ACC112 (cell line): ENCODE measurements at regions not wholly inside any gene's neighbourhood (a gene's known extent, or its start where the extent isn't known, plus 50 kb on each side); places are given as distances from the start of the nearest gene placed in this dataset.
"Not testable (repeated sequence)": the region's sequence is repeated elsewhere in the genome, so short reads cannot be mapped to it uniquely, and the experiment has no call there.

ENCODE experiments used
- H2AFZ ChIP-seq: fragments of 200-600 bp; sonication (generic); one replicate; pipeline ENCODE4 v1.6.0; 2017; ENCODE audit warnings: antibody characterized with exemption, low read length; ENCODE audit not compliant: unreplicated experiment
- H3K27ac ChIP-seq: fragments of 200-600 bp; sonication (generic); 2 replicates; pipeline ENCODE4 v1.5.1; 2014; ENCODE audit warnings: low read depth, mild to moderate bottlenecking, antibody characterized with exemption, low read length, moderate library complexity
- H3K27me3 ChIP-seq: fragments of 200-600 bp; sonication (generic); 2 replicates; pipeline ENCODE4 v1.6.1; 2014; ENCODE audit warnings: mild to moderate bottlenecking, antibody characterized with exemption, low read length, moderate library complexity, mixed read lengths; ENCODE audit not compliant: insufficient read depth
- H3K36me3 ChIP-seq: fragments of 200-600 bp; sonication (generic); 2 replicates; pipeline ENCODE4 v1.6.1; 2016; ENCODE audit warnings: mild to moderate bottlenecking, antibody characterized with exemption, low read length, moderate library complexity, mixed read lengths; ENCODE audit not compliant: insufficient read depth
- H3K4me1 ChIP-seq: fragments of 200-600 bp; sonication (generic); one replicate; pipeline ENCODE4 v1.6.1; 2016; ENCODE audit warnings: low read length, mixed read lengths; ENCODE audit not compliant: insufficient read depth, unreplicated experiment, control insufficient read depth
- H3K4me3 ChIP-seq: fragments of 200-600 bp; sonication (generic); 2 replicates; pipeline ENCODE4 v1.5.1; 2014; ENCODE audit warnings: mild to moderate bottlenecking, low read depth, low read length
- H3K79me2 ChIP-seq: fragments of 200-600 bp; sonication (generic); one replicate; pipeline ENCODE4 v1.6.0; 2016; ENCODE audit warnings: low read length; ENCODE audit not compliant: control insufficient read depth, unreplicated experiment, insufficient read depth

DNA sequence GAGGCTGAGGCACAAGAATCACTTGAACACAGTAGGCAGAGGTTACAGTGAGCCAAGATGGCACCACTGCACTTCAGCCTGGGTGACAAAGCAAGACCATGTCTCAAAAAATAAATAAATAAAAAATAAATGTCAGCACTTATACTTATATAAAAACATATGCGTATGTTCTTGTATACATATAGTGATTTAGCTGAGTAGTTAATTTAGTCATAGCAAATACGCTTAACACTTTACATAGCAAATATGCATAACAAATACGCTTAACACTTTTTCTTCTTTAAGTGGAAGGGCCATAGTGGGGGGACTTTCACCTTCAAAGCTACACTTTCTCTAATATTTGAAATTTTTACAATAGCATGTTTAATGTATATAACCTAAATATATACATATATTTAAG, 64.0 kb upstream of the CAPRIN1 start:
- no peak overlapping the region for H2AFZ ChIP-seq
- no peaks in the 10 kb centered on the region for H3K79me2 ChIP-seq
- H3K4me3 ChIP-seq: no peak overlapping the region
- no peaks in the 10 kb centered on the region for H3K27me3 ChIP-seq
- H3K27ac ChIP-seq: no peak overlapping the region
- H3K36me3 ChIP-seq: no peaks in the 10 kb centered on the region
- no peaks in the 10 kb centered on the region for H3K4me1 ChIP-seq

DNA sequence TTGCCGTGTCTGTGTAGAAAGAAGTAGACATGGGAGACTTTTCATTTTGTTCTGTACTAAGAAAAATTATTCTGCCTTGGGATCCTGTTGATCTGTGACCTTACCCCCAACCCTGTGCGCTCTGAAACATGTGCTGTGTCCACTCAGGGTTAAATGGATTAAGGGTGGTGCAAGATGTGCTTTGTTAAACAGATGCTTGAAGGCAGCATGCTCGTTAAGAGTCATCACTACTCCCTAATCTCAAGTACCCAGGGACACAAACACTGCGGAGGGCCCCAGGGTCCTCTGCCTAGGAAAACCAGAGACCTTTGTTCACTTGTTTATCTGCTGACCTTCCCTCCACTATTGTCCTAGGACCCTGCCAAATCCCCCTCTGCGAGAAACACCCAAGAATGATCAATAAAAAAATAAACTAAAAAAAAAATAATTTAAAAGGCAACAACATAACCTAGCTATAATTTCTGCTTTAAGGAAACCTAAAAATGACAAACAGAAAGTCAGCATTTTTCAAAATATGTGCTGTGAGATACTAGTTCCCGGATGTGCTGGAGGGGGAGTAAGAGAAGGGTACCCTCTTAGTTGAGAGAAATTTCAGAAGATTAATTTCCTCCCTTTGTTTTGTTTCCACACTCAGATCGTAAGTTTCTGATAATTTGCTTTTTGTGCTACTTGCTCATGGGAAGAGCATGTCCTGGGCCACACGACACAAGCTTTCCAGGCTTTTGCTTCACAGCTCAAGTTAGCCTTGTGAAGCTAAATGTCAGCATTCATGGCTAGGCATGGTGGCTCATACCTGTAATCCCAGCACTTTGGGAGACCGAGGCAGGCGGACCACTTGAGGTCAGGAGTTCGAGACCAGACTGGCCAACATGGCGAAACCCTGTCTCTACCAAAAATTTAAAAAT, 64.7 kb upstream of the CAPRIN1 start:
- H3K4me3 ChIP-seq, H3K36me3 ChIP-seq, H3K4me1 ChIP-seq, H2AFZ ChIP-seq, H3K27me3 ChIP-seq, H3K27ac ChIP-seq, H3K79me2 ChIP-seq: not testable (repeated sequence)

- no peak overlapping the region for H2AFZ ChIP-seq
- H3K79me2 ChIP-seq: no peaks in the 10 kb centered on the region
- no peak overlapping the region for H3K4me3 ChIP-seq
- no peaks in the 10 kb centered on the region for H3K27me3 ChIP-seq
- no peak overlapping the region for H3K27ac ChIP-seq
- no peaks in the 10 kb centered on the region for H3K4me1 ChIP-seq
- no peaks in the 10 kb centered on the region for H3K36me3 ChIP-seq
Measured at GRCh38 chr11:33984682-33985389, 66.7 kb upstream of the CAPRIN1 start.

DNA sequence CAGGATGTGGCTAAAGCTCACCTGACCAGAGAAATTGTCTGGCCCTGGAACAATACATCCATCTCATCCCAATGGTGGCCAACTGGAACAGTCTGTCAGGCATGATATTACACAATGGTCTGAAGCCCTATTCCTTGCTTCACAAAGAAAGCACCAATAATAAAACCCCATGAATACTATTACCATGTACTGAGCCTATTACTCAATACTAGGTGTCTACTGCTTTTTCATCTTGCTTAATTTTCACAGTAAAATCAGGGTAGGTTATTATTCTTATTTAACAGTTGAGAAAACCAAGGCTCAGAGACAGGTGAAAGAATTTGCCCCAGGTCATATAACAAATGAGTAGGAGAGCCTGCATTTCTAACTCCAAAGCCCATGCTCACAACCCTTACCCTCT, 68.9 kb upstream of the CAPRIN1 start:
- Histone ChIP-seq H2AFZ (no peak overlapping the region), H3K4me3 (no peak overlapping the region), H3K36me3 (no peaks in the 10 kb centered on the region), H3K79me2 (no peaks in the 10 kb centered on the region), H3K27me3 (0 out of 2 replicates have a peak, but pooled peaks cover 4% of the 10 kb centered on the region), H3K4me1 (no peaks in the 10 kb centered on the region), H3K27ac (no peak overlapping the region)

DNA sequence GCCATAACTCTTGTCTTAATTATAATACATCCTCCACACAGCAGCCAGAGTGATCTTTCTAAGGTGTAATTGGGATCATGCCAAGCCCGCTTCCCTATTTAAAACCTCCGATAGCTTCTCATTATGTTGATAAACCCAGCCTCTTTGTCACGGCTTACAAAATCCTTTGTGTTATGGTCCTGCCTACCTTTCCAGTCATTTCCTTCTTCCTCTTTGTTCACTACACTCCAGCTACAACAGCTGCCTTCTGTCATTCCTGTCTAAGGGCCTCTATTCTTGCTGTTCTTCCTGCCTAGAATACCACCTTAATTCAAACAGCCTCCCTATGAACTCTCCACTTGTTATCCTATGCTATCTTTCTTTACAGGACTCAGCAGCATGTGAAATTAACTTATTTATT, 70.6 kb upstream of the CAPRIN1 start:
- Histone ChIP-seq H3K27me3 (0 out of 2 replicates have a peak, but pooled peaks cover 4% of the 10 kb centered on the region), H3K79me2 (no peaks in the 10 kb centered on the region), H3K4me3 (no peak overlapping the region), H3K27ac (no peak overlapping the region), H3K36me3 (no peaks in the 10 kb centered on the region), H3K4me1 (no peaks in the 10 kb centered on the region), H2AFZ (no peak overlapping the region)

DNA sequence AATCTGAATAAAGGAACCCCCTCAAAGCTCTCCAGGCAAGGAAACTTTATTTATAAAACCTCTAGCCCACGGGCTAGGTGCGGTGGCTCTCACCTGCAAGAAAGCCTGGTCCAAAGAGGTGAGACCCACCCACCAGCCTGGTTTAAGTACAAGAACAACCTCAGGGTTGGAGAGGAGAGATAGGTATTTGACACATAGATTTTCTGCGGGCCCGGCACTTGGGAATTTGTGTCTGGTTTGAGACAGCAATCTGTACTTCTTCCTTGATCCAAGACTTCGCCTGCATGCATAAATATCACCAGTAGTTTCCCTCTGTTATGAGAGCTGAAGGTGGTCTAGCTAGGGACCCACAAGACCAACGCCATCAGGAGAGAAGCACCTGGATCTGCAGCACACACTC, 73.2 kb upstream of the CAPRIN1 start:
- Histone ChIP-seq H3K36me3 (no peaks in the 10 kb centered on the region), H3K27me3 (0 out of 2 replicates have a peak, but pooled peaks cover 4% of the 10 kb centered on the region), H3K79me2 (no peaks in the 10 kb centered on the region), H3K4me1 (no peaks in the 10 kb centered on the region), H2AFZ (no peak overlapping the region), H3K4me3 (no peak overlapping the region), H3K27ac (no peak overlapping the region)

DNA sequence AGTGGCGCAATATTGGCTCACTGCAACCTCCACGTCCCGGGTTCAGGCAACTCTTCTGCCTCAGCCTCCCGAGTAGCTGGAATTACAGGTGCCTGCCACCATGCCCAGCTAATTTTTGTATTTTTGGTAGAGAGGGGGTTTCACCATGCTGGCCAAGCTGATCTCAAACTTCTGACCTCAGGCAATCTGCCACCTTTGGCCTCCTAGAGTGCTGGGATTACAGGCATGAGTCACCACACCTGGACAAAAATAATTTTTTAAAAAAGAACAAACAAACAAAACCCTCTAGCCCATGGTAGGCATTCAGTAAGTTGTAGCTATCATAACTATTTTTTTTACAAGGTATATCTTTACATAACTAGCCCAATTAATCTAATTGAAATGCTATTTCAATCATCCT, 73.9 kb upstream of the CAPRIN1 start:
- H3K27me3 ChIP-seq: 0 out of 2 replicates have a peak, but pooled peaks cover 4% of the 10 kb centered on the region
- H2AFZ ChIP-seq: no peak overlapping the region
- H3K36me3 ChIP-seq: no peaks in the 10 kb centered on the region
- no peak overlapping the region for H3K4me3 ChIP-seq
- no peak overlapping the region for H3K27ac ChIP-seq
- H3K4me1 ChIP-seq: no peaks in the 10 kb centered on the region
- no peaks in the 10 kb centered on the region for H3K79me2 ChIP-seq

GRCh38 chr11:33976495-33977199, 74.9 kb upstream of the CAPRIN1 start:
- no peaks in the 10 kb centered on the region for H3K36me3 ChIP-seq
- no peaks in the 10 kb centered on the region for H3K4me1 ChIP-seq
- H3K27me3 ChIP-seq: 0 out of 2 replicates have a peak, but pooled peaks cover 4% of the 10 kb centered on the region
- H3K27ac ChIP-seq: no peak overlapping the region
- no peaks in the 10 kb centered on the region for H3K79me2 ChIP-seq
- H2AFZ ChIP-seq: no peak overlapping the region
- H3K4me3 ChIP-seq: no peak overlapping the region

DNA sequence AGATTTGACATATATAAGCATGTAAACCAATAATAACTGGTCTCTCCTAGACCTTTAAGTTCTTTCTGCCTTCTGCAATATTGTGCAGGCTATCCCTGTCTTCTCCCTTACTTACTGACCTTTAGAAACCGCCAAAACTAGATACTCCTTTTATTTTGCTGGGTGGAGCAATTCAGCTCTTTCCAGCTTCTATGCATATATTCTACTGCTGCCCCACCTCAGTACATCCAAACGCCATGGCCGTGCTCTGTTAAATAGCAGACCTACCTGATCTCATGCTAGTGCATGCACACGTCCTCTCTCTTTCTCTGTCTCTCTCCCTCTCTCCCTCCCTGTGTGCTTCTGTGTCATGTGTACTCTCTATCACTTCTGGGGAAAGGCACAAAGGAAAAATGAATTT, 76.7 kb upstream of the CAPRIN1 start:
- H3K27me3 ChIP-seq: 0 out of 2 replicates have a peak, but pooled peaks cover 4% of the 10 kb centered on the region
- H3K36me3 ChIP-seq: no peaks in the 10 kb centered on the region
- no peak overlapping the region for H3K4me3 ChIP-seq
- no peaks in the 10 kb centered on the region for H3K79me2 ChIP-seq
- H3K4me1 ChIP-seq: no peaks in the 10 kb centered on the region
- H2AFZ ChIP-seq: no peak overlapping the region
- no peak overlapping the region for H3K27ac ChIP-seq

- not testable (repeated sequence) for H3K4me3 ChIP-seq, H2AFZ ChIP-seq, H3K36me3 ChIP-seq, H3K27me3 ChIP-seq, H3K79me2 ChIP-seq, H3K27ac ChIP-seq, H3K4me1 ChIP-seq
Measured at GRCh38 chr11:33971530-33971929, 79.7 kb upstream of the LMO2 start.
